WTC11 (cell line): ENCODE measurements at regions not wholly inside any gene's neighbourhood (a gene's known extent, or its start where the extent isn't known, plus 50 kb on each side); places are given as distances from the start of the nearest gene placed in this dataset.

Experiments used
- ATAC-seq: fragments of 200-7000 bp; cut with Tn5 transposase; 2 replicates; pipeline ENCODE4 v1.10.0; 2021; ENCODE audit warnings: mild to moderate bottlenecking, moderate library complexity
- CTCF ChIA-PET: fragments of 300-600 bp; sonication (Branson Sonifier 250); formaldehyde crosslinking; loops from one replicate; lab custom pipeline; 2021; ENCODE audit warnings: antibody characterized with exemption; lab: Charles Lee
- POLR2A ChIA-PET: fragments of 350-600 bp; sonication (Branson Sonifier 250); formaldehyde crosslinking; loops from one replicate; lab custom pipeline; 2021; ENCODE audit warnings: antibody characterized with exemption; lab: Charles Lee
- DNase-seq: peaks from one replicate; pipeline ENCODE4 v3.0.0; 2021; ENCODE audit warnings: low spot score
- H3K27ac Mint-ChIP-seq: 2 replicates; pipeline ENCODE4 v1.8.0; 2021; ENCODE audit warnings: mixed read lengths
- H3K27me3 Mint-ChIP-seq: 2 replicates; pipeline ENCODE4 v1.8.0; 2021; ENCODE audit warnings: low read depth, mild to moderate bottlenecking, moderate library complexity, mixed read lengths
- H3K36me3 Mint-ChIP-seq: 2 replicates; pipeline ENCODE4 v1.8.0; 2021; ENCODE audit warnings: mixed read lengths
- H3K4me1 Mint-ChIP-seq: 2 replicates; pipeline ENCODE4 v1.8.0; 2022; ENCODE audit warnings: mixed read lengths
- H3K4me3 Mint-ChIP-seq: 2 replicates; pipeline ENCODE4 v1.8.0; 2021; ENCODE audit warnings: mild to moderate bottlenecking, moderate library complexity, mixed read lengths
- H3K9me3 Mint-ChIP-seq: 2 replicates; pipeline ENCODE4 v1.8.0; 2021; ENCODE audit warnings: mixed read lengths
- CREM ChIP-seq: sonication (generic); formaldehyde crosslinking; IDR thresholded peaks from 2 replicates; pipeline ENCODE4 v1.8.1; 2022; ENCODE audit warnings: mild to moderate bottlenecking, missing genetic modification reagents, moderate library complexity
- GABPB1 ChIP-seq: sonication (generic); formaldehyde crosslinking; IDR thresholded peaks from 2 replicates; pipeline ENCODE4 v1.8.1; 2023; ENCODE audit warnings: mild to moderate bottlenecking, missing genetic modification reagents
- NFATC4 ChIP-seq: fragments of 250-450 bp; sonication (Bioruptor Pico); IDR thresholded peaks from 2 replicates; pipeline ENCODE4 v1.9.0; 2021; ENCODE audit warnings: mild to moderate bottlenecking
- SMAD3 ChIP-seq: sonication (generic); formaldehyde crosslinking; IDR thresholded peaks from 2 replicates; pipeline ENCODE4 v1.8.0; 2022; ENCODE audit warnings: missing genetic modification reagents, mild to moderate bottlenecking, borderline replicate concordance
- ZBTB21 ChIP-seq: sonication (generic); formaldehyde crosslinking; IDR thresholded peaks from 2 replicates; pipeline ENCODE4 v1.8.1; 2023; ENCODE audit warnings: mild to moderate bottlenecking, missing genetic modification reagents, borderline replicate concordance
- ZNF232 ChIP-seq: sonication (generic); formaldehyde crosslinking; IDR thresholded peaks from 2 replicates; pipeline ENCODE4 v1.8.0; 2022; ENCODE audit warnings: mild to moderate bottlenecking, missing genetic modification reagents
- ZNF263 ChIP-seq: sonication (generic); formaldehyde crosslinking; IDR thresholded peaks from 2 replicates; pipeline ENCODE4 v1.8.1; 2022; ENCODE audit warnings: low read depth, mild to moderate bottlenecking, moderate library complexity, missing genetic modification reagents
- TF ChIP-seq, protein P1 (sequence below): fragments of 250-450 bp; sonication (Bioruptor Pico); IDR thresholded peaks from 2 replicates; pipeline ENCODE4 v1.9.0; 2021; ENCODE audit warnings: moderate library complexity, mild to moderate bottlenecking, inconsistent platforms, borderline replicate concordance
- TF ChIP-seq, protein P2 (sequence below): sonication (generic); formaldehyde crosslinking; IDR thresholded peaks from 2 replicates; pipeline ENCODE4 v1.8.0; 2022; ENCODE audit warnings: mild to moderate bottlenecking, missing genetic modification reagents
- TF ChIP-seq, protein P3 (sequence below): sonication (generic); formaldehyde crosslinking; conservative IDR thresholded peaks from 2 replicates; pipeline ENCODE4 v1.8.1; 2023; ENCODE audit warnings: mild to moderate bottlenecking, low read depth, missing genetic modification reagents, moderate library complexity
- TF ChIP-seq, protein P4 (sequence below): sonication (generic); formaldehyde crosslinking; IDR thresholded peaks from 2 replicates; pipeline ENCODE4 v1.8.0; 2023; ENCODE audit warnings: mild to moderate bottlenecking, missing genetic modification reagents
- TF ChIP-seq, protein P5 (sequence below): sonication (generic); formaldehyde crosslinking; IDR thresholded peaks from 2 replicates; pipeline ENCODE4 v1.8.1; 2023; ENCODE audit warnings: mild to moderate bottlenecking, missing genetic modification reagents, borderline replicate concordance
- TF ChIP-seq, protein P6 (sequence below): fragments of 250-450 bp; sonication (Bioruptor Pico); IDR thresholded peaks from 2 replicates; pipeline ENCODE4 v1.8.0; 2021; ENCODE audit warnings: mild to moderate bottlenecking

DNA sequence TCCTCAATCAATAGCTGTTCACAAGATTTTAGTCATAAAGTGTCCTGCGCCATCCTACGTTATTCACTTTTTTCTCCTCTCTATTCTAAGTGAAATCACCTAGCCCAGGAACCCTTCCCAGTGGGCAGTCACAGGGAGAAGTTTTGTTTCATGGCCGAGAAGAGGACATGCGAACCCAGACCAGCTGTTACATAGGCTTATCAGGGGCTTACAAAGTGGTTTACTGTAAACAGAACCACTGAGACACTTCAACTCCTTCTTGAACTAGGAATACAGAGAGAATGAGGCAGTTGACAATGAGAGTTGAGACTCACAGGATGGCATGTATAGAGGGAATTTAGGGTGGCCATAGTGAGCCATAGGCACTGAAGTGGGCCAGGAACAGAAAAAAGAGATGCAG, 246.9 kb upstream of the GLI3 start:
- no peak for DNase-seq
- POLR2A ChIA-PET: no interaction called here
- Mint-ChIP-seq H3K4me1 (peaks cover 37% of the 10 kb centered on the region), H3K4me3 (no peak overlapping the region)
- TF ChIP-seq, protein P1, sequence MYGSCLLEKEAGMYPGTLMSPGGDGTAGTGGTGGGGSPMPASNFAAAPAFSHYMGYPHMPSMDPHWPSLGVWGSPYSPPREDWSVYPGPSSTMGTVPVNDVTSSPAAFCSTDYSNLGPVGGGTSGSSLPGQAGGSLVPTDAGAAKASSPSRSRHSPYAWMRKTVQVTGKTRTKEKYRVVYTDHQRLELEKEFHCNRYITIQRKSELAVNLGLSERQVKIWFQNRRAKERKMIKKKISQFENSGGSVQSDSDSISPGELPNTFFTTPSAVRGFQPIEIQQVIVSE (CRISPR knock-in tag): no peak
- TF ChIP-seq, all 79 proteins: peak for 0
- ATAC-seq: no peak
- H3K9me3 Mint-ChIP-seq: no peaks in the 10 kb centered on the region
- no peaks in the 10 kb centered on the region for H3K27me3 Mint-ChIP-seq
- no peak overlapping the region for H3K27ac Mint-ChIP-seq
- no peaks in the 10 kb centered on the region for H3K36me3 Mint-ChIP-seq
- CTCF ChIA-PET: no interaction called here

DNA sequence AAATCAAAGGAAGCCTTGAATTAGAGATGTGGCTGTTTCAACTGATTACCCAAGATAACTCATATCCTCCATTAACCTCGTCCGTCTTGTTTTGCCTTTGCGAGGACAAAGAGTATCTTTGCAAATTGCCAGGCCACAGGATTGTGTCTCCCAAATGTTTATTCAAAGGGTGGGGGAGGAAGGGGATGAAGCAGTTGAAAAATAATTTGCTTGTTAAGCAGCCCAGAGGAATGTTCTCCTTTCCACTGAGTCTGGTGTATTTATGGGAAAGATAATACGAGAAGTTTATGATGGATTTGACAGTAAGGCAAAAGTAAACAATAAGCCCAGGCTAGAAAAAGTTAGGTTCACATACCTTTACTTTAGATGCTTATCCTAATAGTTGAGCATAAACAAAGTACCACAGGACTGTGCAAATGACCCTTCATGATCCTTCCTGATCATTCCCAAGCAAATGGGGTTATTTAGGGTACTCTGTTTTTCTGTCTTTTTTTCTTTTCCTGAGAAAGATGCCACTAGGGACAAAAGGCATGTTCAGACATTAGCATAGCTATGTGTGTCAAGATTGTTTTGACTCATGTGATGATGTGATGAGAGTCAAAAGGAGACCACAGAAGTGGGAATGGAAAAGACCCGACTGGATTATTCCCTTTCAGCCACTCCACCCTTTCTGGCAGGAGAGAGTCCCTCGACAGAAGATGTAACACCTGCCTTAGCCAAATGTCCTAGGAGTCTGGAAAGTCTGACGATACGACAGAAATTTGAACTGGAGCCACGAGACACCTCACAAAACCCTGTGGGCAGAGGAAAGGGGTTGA, 243.0 kb upstream of the GLI3 start:
- H3K9me3 Mint-ChIP-seq: peaks cover 8% of the 10 kb centered on the region
- DNase-seq (no peak), ATAC-seq (no peak)
- H3K36me3 Mint-ChIP-seq: no peaks in the 10 kb centered on the region
- H3K27ac Mint-ChIP-seq: no peak overlapping the region; the same call in 1 of the 2 replicates
- no peaks in the 10 kb centered on the region for H3K27me3 Mint-ChIP-seq
- ChIA-PET POLR2A (no interaction called here), CTCF (no interaction called here)
- TF ChIP-seq, protein P2, sequence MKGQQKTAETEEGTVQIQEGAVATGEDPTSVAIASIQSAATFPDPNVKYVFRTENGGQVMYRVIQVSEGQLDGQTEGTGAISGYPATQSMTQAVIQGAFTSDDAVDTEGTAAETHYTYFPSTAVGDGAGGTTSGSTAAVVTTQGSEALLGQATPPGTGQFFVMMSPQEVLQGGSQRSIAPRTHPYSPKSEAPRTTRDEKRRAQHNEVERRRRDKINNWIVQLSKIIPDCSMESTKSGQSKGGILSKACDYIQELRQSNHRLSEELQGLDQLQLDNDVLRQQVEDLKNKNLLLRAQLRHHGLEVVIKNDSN (CRISPR knock-in tag): no peak
- TF ChIP-seq ZBTB21: no peak
- TF ChIP-seq, protein P3, sequence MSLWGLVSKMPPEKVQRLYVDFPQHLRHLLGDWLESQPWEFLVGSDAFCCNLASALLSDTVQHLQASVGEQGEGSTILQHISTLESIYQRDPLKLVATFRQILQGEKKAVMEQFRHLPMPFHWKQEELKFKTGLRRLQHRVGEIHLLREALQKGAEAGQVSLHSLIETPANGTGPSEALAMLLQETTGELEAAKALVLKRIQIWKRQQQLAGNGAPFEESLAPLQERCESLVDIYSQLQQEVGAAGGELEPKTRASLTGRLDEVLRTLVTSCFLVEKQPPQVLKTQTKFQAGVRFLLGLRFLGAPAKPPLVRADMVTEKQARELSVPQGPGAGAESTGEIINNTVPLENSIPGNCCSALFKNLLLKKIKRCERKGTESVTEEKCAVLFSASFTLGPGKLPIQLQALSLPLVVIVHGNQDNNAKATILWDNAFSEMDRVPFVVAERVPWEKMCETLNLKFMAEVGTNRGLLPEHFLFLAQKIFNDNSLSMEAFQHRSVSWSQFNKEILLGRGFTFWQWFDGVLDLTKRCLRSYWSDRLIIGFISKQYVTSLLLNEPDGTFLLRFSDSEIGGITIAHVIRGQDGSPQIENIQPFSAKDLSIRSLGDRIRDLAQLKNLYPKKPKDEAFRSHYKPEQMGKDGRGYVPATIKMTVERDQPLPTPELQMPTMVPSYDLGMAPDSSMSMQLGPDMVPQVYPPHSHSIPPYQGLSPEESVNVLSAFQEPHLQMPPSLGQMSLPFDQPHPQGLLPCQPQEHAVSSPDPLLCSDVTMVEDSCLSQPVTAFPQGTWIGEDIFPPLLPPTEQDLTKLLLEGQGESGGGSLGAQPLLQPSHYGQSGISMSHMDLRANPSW (CRISPR knock-in tag): no peak
- TF ChIP-seq, protein P4, sequence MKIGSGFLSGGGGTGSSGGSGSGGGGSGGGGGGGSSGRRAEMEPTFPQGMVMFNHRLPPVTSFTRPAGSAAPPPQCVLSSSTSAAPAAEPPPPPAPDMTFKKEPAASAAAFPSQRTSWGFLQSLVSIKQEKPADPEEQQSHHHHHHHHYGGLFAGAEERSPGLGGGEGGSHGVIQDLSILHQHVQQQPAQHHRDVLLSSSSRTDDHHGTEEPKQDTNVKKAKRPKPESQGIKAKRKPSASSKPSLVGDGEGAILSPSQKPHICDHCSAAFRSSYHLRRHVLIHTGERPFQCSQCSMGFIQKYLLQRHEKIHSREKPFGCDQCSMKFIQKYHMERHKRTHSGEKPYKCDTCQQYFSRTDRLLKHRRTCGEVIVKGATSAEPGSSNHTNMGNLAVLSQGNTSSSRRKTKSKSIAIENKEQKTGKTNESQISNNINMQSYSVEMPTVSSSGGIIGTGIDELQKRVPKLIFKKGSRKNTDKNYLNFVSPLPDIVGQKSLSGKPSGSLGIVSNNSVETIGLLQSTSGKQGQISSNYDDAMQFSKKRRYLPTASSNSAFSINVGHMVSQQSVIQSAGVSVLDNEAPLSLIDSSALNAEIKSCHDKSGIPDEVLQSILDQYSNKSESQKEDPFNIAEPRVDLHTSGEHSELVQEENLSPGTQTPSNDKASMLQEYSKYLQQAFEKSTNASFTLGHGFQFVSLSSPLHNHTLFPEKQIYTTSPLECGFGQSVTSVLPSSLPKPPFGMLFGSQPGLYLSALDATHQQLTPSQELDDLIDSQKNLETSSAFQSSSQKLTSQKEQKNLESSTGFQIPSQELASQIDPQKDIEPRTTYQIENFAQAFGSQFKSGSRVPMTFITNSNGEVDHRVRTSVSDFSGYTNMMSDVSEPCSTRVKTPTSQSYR (CRISPR knock-in tag): no peak
- TF ChIP-seq ZNF232: no peak
- TF ChIP-seq, protein P5, sequence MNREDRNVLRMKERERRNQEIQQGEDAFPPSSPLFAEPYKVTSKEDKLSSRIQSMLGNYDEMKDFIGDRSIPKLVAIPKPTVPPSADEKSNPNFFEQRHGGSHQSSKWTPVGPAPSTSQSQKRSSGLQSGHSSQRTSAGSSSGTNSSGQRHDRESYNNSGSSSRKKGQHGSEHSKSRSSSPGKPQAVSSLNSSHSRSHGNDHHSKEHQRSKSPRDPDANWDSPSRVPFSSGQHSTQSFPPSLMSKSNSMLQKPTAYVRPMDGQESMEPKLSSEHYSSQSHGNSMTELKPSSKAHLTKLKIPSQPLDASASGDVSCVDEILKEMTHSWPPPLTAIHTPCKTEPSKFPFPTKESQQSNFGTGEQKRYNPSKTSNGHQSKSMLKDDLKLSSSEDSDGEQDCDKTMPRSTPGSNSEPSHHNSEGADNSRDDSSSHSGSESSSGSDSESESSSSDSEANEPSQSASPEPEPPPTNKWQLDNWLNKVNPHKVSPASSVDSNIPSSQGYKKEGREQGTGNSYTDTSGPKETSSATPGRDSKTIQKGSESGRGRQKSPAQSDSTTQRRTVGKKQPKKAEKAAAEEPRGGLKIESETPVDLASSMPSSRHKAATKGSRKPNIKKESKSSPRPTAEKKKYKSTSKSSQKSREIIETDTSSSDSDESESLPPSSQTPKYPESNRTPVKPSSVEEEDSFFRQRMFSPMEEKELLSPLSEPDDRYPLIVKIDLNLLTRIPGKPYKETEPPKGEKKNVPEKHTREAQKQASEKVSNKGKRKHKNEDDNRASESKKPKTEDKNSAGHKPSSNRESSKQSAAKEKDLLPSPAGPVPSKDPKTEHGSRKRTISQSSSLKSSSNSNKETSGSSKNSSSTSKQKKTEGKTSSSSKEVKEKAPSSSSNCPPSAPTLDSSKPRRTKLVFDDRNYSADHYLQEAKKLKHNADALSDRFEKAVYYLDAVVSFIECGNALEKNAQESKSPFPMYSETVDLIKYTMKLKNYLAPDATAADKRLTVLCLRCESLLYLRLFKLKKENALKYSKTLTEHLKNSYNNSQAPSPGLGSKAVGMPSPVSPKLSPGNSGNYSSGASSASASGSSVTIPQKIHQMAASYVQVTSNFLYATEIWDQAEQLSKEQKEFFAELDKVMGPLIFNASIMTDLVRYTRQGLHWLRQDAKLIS (CRISPR knock-in tag): no peak
- no peak for TF ChIP-seq NFATC4
- TF ChIP-seq, protein P6, sequence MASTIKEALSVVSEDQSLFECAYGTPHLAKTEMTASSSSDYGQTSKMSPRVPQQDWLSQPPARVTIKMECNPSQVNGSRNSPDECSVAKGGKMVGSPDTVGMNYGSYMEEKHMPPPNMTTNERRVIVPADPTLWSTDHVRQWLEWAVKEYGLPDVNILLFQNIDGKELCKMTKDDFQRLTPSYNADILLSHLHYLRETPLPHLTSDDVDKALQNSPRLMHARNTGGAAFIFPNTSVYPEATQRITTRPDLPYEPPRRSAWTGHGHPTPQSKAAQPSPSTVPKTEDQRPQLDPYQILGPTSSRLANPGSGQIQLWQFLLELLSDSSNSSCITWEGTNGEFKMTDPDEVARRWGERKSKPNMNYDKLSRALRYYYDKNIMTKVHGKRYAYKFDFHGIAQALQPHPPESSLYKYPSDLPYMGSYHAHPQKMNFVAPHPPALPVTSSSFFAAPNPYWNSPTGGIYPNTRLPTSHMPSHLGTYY: no peak
- no peak for TF ChIP-seq CREM
- no peak for TF ChIP-seq SMAD3 (CRISPR knock-in tag)
- TF ChIP-seq ZNF263 (CRISPR knock-in tag): no peak
- TF ChIP-seq GABPB1 (CRISPR knock-in tag): no peak
- peaks cover 37% of the 10 kb centered on the region for H3K4me1 Mint-ChIP-seq
- H3K4me3 Mint-ChIP-seq: no peak overlapping the region
